GM21447 (cell line): ENCODE measurements at regions not wholly inside any gene's neighbourhood (a gene's known extent, or its start where the extent isn't known, plus 50 kb on each side); places are given as distances from the start of the nearest gene placed in this dataset.

Source experiments
- ATAC-seq: cut with Tn5 transposase; IDR thresholded peaks from one replicate; pipeline ENCODE4 v1.9.1; 2021; ENCODE audit not compliant: unreplicated experiment

GRCh38 chr6:23395381-23395780 lies 730.6 kb upstream of the NRSN1 start:
- ATAC-seq, result no peak

DNA sequence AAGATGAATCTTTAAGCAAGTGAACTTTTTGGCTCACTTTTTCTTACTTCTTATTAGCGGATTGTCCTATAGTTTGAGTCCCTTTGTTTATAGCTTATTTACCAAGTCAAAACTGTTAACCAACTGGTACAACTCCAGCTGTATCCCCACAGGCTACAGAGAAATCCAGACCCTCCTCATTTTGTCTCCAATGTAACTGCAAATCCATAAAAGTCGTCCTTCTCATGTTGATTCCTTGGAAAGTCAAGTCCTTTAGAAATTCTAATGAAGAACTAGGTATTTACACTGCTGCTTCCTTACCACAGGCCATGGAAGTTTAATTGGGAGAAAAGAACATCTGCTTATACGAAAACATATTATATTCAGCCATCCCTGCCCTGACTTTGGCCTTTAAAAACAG lies 729.1 kb upstream of the NRSN1 start:
- ATAC-seq, result no peak

GRCh38 chr6:23403460-23403859 lies 722.6 kb upstream of the NRSN1 start:
- ATAC-seq, result no peak

- no peak for ATAC-seq
Observed at GRCh38 chr6:23409531-23409930, 716.5 kb upstream of the NRSN1 start.

DNA sequence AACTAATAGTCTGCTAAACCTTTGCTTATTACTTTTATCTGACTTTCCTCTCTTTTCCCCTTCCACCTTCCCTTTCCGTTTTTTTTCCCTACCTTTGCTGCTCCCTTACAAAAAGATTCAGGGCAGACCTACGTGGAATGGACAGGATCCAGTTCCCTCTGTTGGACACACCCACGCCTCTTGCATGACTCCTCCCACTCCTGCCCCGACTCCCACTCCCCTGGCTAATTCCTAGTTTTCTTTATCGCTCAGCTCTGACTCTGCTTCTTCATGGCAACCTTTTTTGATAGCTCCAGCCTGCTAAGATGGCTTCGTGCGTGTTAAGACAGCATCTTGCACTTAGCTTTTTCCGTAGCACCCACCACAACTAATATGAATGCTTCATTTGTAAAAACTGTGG lies 715.6 kb upstream of the NRSN1 start:
- no peak for ATAC-seq

- no peak for ATAC-seq
Observed at GRCh38 chr6:23412770-23413169, 713.2 kb upstream of the NRSN1 start.

DNA sequence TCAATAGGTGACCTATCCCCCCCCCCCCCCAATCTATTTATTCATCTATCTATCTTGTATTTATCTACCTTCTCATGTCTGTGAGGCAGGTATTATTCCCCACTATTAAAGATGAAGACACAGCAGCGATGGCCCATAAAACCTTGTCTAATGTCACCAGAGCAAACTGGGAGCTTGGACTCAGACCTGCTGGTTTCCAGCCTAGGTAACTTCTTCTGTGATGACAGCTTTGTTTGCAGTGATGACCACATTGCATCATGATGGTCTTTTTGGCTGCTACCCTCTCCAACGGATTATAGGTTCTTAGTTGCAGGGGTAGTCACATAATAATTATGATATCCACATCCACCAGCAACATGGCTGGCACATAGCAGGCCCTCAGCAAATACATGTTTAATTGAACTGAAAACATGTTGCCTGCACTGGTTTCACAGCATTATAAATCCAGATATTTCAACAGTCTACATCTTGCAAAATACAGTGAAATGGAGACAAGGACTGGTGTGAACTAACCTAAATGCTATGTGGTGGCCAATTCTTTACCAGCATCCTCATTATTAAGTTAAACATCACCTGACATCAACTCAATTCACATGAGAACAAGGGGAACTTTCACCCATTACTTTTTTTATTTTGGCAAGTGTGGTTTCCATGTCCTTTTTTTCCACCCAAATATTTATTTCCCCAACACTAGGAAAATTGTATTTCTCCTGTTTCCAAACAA lies 712.5 kb upstream of the NRSN1 start:
- ATAC-seq, result no peak

- no peak for ATAC-seq
Observed at GRCh38 chr6:23414051-23414445, 712.0 kb upstream of the NRSN1 start.

DNA sequence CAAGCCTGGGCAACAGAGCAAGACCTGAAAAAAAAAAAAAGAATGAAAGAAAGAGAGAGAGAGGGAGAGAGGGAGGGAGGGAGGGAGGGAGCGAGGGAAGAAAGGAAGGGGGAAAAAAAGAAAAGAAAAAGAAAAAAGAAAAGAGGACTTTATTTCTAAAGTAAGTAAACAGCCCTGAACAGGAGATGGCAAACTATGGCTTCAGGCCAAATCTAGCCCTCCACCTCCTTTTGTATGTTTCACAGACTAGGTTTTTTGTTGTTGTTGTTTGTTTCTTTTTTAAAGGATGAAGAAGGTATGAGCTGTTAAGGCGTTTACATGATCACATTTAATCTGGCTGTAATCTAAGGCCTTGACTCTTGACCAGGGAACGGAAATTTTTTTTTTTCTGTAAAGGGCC lies 711.1 kb upstream of the NRSN1 start:
- no peak for ATAC-seq

- ATAC-seq, result no peak
Observed at GRCh38 chr6:23415819-23416427, 710.1 kb upstream of the NRSN1 start.

DNA sequence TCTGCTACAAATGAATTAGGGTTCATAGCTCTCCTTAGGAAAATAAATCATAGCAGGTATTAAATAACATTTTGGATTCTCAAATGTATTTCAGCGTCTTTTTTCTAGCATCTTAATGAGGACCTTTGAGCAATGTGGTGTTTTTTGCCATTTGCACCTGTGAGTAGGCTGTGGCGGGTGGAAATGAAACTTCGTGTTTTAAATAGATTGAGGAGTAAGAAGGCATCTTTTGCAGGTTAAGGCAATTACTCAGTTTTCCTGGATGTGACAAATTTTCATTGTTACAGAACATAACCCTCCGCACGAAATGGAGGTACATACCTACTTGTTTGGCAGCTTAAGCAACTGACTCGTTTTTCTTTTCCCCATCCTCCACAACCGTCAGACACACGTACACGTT lies 708.9 kb upstream of the NRSN1 start:
- ATAC-seq, result no peak

DNA sequence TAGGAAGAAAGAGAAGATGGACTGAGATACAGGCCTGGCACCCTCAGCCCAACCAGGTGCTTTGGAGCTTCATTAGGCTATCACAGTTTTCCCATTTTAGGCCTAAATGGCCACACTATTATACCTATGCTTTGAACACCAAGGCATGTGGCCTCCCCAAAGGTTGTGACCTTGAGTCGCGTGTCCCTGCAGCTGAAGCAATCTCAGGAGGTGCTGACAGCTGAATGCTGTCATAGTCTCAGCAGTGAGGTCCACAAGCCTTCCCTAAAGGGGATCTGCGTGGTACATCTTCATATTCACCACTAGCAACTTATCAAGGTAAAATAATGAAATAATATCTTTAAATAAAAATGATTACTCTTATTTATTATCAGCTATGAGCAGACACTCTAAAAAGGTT lies 707.9 kb upstream of the NRSN1 start:
- no peak for ATAC-seq

- no peak for ATAC-seq
Observed at GRCh38 chr6:23419046-23419445, 707.0 kb upstream of the NRSN1 start.

DNA sequence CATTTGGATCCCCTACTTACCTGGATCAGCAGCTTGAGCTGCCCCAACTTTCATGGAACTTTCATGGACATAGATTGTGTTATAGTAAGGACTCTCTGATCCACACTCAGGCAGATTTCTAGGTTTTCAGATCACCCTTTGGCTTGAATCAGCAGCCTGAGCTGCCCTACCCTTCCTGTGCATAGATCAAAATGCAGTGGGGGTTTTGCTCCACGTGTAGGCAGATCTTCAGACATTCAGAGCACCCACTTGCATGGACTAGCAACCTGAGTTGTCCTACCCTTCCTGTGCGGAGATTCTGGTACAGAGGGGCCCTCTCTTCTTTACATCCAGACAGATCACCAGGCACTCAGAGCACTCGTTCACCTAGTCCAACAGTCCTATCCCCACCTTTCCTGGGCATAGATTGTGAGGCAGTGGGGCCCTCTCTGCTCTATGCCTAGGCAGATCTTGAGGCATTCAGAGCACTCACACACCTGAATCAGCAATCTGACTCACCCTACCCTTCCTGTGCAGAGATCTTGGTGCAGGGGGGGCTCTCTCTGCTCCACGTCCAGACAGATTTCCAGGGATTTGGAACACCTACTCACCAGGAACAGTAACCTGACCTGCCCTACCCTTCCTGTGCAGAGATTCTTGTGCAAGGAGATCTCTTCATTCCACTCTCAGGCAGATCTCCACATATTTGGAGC lies 705.2 kb upstream of the NRSN1 start:
- ATAC-seq, result no peak

DNA sequence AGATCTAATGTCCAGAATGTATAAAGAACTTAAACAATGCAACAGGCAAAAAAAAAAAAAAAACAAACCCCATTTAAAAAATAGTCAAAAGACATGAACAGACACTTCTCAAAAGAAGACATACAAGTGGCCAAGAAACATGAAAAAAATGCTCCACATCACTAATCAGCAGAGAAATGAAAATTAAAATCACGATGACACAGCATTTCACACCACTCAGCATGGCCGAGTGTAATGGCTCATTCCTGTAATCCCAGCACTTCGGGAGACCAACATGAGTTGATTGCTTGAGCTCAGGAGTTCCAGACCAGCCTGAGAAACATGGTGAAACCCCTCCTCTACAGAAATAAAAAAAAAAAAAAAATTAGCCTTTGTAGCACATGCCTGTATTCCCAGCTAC lies 701.4 kb upstream of the NRSN1 start:
- ATAC-seq, result no peak

DNA sequence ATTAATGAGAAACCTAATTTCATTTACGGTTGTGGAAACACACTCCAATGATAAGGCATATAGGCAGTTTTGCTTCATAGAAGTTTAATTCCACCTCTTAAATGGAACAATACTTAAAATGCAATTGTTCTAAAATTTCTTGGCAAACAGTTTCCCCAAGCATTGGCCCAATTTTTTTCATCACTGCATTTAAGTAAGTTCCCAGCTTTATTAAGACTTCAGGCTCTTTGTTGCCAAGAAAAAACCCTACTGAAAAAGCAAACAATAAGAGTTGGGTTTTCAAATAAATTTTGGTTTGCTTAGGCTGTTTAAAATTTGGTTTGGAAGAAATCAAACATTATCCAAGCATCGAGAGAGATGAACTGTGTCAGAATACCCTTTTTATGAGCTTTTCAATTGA lies 690.9 kb upstream of the NRSN1 start:
- no peak for ATAC-seq

DNA sequence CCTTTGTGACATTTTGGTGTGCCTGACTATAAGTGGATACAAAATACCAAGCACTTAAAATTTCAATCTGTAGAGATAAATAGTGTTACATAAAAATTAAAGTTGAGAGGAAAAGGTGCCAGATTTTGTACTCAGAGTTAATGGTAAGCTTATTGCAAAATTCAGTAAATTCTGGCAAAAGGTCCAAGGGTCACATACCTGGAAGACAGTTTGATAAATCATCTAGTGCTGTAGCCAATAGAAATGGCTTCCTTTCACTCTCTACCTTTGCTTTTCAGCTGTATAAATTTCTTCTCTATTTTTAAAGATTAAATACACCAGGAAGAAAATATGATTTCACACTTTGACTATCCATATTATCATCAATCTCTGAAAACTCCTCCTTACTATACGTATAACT lies 690.2 kb upstream of the NRSN1 start:
- no peak for ATAC-seq

DNA sequence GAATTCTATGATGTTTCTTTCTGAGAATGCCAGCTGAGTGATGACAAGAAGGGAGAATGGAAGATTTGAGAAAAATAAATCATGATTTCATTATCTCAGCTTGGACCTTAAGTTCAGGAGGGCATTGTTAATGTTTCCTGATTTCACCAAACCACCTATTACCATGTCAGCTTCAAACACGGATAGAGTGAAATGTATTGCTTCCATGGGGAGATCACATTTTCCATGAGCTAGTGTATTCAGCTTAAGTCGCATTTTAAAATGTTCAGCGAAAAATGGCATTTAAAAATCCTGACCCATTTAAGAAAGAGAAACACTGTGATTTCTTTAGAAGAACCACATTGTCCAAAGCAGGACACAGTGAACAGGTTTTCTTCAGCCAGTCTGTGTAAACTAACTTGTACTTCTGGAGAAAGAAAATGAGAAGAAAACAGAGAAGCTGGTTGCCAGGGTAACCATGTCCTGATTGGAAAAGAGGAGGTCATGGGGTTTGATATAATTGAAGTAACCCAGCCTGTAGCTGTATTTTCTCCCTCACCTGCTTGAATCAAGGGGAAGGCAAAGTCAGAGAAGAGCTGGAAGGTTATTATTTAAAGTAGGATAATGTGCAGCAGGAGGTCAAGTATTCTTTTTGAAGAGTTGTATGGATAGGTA lies 684.1 kb upstream of the NRSN1 start:
- no peak for ATAC-seq

DNA sequence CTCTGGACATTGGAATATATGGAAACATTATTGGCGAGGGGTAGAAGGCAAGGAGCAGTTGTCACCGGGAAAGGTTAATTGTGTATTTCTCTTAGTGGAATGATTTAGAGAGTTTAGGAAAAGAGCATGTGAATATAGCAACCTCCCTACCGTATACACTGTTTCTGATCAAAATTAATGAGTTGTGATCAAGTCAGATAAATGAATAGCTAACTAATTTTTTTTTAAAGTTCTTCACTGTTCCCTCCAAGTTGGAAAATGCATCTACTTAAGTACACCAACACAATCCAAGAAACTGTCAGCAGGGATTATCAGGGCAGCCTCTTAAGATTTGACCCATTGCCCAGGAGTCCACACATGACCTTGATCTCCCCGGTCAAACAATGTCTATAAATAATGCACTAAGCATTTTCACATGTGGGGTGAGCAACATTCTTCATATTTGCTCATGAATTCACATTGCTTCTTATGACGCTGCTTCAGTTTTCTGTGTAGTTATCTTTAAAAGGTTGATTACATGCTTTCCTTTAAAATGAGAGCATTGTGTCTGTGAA lies 680.8 kb upstream of the NRSN1 start:
- no peak for ATAC-seq

GRCh38 chr6:23446469-23446967 lies 679.5 kb upstream of the NRSN1 start:
- no peak for ATAC-seq

DNA sequence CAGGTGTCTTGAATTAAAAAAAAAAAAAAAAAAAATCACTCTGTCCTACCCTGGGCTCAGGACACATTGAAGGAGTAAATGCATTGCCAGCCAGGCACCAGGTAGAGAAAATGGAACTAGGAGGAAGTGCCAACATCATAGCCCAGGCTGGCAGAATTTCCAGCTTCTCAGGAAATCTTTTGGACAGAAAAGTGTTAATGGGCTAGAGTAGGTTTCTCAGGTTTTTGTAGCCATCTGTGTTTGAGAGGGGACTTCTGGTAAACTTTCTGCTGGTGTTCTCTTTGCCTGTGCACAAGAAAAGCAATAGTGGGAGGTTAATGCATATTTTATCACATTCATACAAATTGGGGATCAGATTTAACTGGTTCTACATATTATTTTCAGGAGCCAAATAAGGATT lies 678.3 kb upstream of the NRSN1 start:
- no peak for ATAC-seq
